DND-41 (cell line): ENCODE measurements at regions not wholly inside any gene's neighbourhood (a gene's known extent, or its start where the extent isn't known, plus 50 kb on each side); places are given as distances from the start of the nearest gene placed in this dataset.

Source experiments
- ATAC-seq: fragments of 200-7000 bp; cut with Tn5 transposase; 3 replicates; pipeline ENCODE4 v1.9.1; 2021; ENCODE audit warnings: low read depth; ENCODE audit not compliant: insufficient read depth
- DNase-seq: peaks from one replicate; pipeline ENCODE4 v3.0.0-alpha.2; 2020
- H2AFZ ChIP-seq: 2 replicates; pipeline ENCODE4 v1.6.0; 2012; ENCODE audit warnings: low read depth, low read length
- H3K27ac ChIP-seq: 2 replicates; pipeline ENCODE4 v1.5.1; 2012; ENCODE audit warnings: low read length, inconsistent platforms
- H3K27me3 ChIP-seq: fragments of 200-600 bp; sonication (generic); 2 replicates; pipeline ENCODE4 v1.6.0; 2012; ENCODE audit warnings: low read length, mild to moderate bottlenecking, inconsistent platforms; ENCODE audit not compliant: insufficient read depth, poor library complexity
- H3K36me3 ChIP-seq: 2 replicates; pipeline ENCODE4 v1.5.1; 2012; ENCODE audit warnings: low read length, inconsistent platforms; ENCODE audit not compliant: insufficient read depth
- H3K4me1 ChIP-seq: 2 replicates; pipeline ENCODE4 v1.5.1; 2012; ENCODE audit warnings: mild to moderate bottlenecking, low read length; ENCODE audit not compliant: insufficient read depth
- H3K4me2 ChIP-seq: 2 replicates; pipeline ENCODE4 v1.6.0; 2012; ENCODE audit warnings: mild to moderate bottlenecking, moderate library complexity, low read length, inconsistent platforms; ENCODE audit not compliant: insufficient read depth
- H3K4me3 ChIP-seq, 2 experiments: fragments of 200-600 bp in 1 of 2; shearing (Covaris generic) in 1 of 2; 2 replicates each; pipeline ENCODE4 v1.5.1; 2012 to 2016; ENCODE audit warnings: inconsistent platforms in 2 of 2, low read length in 2 of 2, mild to moderate bottlenecking in 2 of 2, low read depth in 1 of 2, moderate library complexity in 1 of 2
- H3K79me2 ChIP-seq: 2 replicates; pipeline ENCODE4 v1.6.0; 2012; ENCODE audit warnings: low read length, inconsistent platforms; ENCODE audit not compliant: insufficient read depth
- H3K9ac ChIP-seq: 2 replicates; pipeline ENCODE4 v1.6.0; 2012; ENCODE audit warnings: low read depth, mild to moderate bottlenecking, inconsistent platforms, low read length, moderate library complexity
- H3K9me3 ChIP-seq: 2 replicates; pipeline ENCODE4 v1.5.1; 2012; ENCODE audit warnings: low read length, moderate library complexity, mild to moderate bottlenecking, inconsistent platforms; ENCODE audit not compliant: insufficient read depth, severe bottlenecking
- H4K20me1 ChIP-seq: 2 replicates; pipeline ENCODE4 v1.6.0; 2012; ENCODE audit warnings: low read length; ENCODE audit not compliant: insufficient read depth
- EZH2 ChIP-seq: IDR thresholded peaks from 3 replicates; pipeline ENCODE4 v1.6.1; 2012; ENCODE audit warnings: borderline replicate concordance, low read depth, mild to moderate bottlenecking, moderate library complexity, low read length, inconsistent platforms; ENCODE audit not compliant: severe bottlenecking
- TF ChIP-seq, protein P1 (sequence below): IDR thresholded peaks from 2 replicates; pipeline ENCODE4 v1.5.1; 2012; ENCODE audit warnings: borderline replicate concordance, low read length, moderate library complexity, mild to moderate bottlenecking; ENCODE audit not compliant: poor library complexity, severe bottlenecking; ENCODE audit errors: extremely low read depth

DNA sequence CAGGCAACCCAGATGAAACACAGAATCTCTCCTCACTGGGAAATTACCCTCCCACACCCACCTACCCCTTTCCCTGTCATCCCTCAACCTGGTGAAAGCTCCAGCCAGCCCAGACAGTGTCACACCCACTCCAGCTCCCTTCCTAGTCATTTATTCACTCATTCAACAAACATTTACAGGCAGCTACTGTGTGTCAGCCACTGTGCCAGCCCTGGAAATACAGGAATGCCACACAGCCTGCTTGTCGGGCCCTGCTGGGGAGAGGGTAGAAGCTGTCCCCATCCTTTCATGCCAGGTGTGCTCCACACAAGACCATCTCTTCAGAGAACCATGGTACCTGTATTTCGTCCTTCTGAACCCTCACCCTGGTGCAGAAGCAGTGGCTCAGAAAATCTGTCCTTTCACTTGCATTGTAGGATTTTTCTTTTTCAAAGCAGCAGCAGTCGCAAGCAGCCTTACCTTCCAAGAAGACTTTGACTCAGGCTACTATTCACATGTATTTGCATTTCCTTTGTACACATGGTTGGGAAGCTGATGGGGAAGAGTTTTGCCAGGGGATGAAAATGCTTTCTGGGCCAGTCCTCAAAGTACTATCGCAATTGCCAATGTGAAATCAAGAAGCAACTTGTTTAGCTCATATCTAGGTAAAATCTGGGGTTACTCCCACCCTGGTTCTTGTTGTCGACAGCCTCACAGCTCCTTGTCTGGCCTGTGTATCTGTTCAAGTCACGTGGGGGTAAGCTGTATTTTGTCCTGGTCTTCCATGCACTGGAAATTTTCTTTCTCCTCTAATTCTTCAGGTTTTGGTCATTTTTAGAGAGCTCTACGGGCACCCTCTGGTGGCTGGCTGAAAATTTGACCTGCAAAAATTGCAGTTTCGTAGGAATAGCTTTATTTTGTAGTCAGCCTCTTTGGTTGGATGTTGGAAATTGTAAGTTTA lies 147.4 kb upstream of the EGLN3 start:
- Histone ChIP-seq H3K36me3 (no peaks in the 10 kb centered on the region), H3K27ac (no peak overlapping the region), H4K20me1 (no peaks in the 10 kb centered on the region), H3K9ac (no peak overlapping the region), H3K4me2 (no peak overlapping the region), H2AFZ (no peak overlapping the region), H3K27me3 (no peaks in the 10 kb centered on the region), H3K4me3 (no peak overlapping the region), H3K9me3 (no peaks in the 10 kb centered on the region), H3K79me2 (no peaks in the 10 kb centered on the region), H3K4me1 (peaks cover 22% of the 10 kb centered on the region)
- DNase-seq (peak; percentile 25), ATAC-seq (no peak)
- TF ChIP-seq, protein P1, sequence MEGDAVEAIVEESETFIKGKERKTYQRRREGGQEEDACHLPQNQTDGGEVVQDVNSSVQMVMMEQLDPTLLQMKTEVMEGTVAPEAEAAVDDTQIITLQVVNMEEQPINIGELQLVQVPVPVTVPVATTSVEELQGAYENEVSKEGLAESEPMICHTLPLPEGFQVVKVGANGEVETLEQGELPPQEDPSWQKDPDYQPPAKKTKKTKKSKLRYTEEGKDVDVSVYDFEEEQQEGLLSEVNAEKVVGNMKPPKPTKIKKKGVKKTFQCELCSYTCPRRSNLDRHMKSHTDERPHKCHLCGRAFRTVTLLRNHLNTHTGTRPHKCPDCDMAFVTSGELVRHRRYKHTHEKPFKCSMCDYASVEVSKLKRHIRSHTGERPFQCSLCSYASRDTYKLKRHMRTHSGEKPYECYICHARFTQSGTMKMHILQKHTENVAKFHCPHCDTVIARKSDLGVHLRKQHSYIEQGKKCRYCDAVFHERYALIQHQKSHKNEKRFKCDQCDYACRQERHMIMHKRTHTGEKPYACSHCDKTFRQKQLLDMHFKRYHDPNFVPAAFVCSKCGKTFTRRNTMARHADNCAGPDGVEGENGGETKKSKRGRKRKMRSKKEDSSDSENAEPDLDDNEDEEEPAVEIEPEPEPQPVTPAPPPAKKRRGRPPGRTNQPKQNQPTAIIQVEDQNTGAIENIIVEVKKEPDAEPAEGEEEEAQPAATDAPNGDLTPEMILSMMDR: peak; percentile 54
- no peak for TF ChIP-seq EZH2

DNA sequence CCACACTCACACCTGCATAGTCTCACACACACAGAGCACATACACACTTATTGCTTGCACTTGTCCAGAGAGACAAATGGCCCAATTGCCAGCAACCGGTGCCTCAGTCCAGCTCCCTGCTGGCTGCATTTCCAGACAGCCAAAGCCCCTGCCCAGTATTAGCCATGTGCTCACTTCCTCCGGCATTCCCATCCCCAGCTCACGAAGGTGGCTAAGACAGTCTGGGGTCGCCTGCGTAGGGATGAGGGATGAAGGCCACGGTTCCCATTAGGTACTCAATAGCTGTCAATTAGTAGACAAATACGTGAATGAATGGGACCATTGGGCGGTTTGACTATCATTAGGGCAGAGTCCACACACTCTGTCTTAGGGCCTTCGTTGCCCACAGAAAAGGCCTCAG lies 146.8 kb upstream of the EGLN3 start:
- Histone ChIP-seq H3K4me2 (no peak overlapping the region), H3K9me3 (no peaks in the 10 kb centered on the region), H3K79me2 (no peaks in the 10 kb centered on the region), H4K20me1 (no peaks in the 10 kb centered on the region), H3K4me3 (no peak overlapping the region), H3K27me3 (no peaks in the 10 kb centered on the region), H3K4me1 (peaks cover 25% of the 10 kb centered on the region), H2AFZ (no peak overlapping the region), H3K27ac (no peak overlapping the region), H3K36me3 (no peaks in the 10 kb centered on the region), H3K9ac (no peak overlapping the region)
- no peak for TF ChIP-seq EZH2
- TF ChIP-seq, protein P1: no peak
- ATAC-seq (no peak), DNase-seq (no peak)

- TF ChIP-seq EZH2: no peak
- TF ChIP-seq, protein P1: no peak
- Histone ChIP-seq H3K79me2 (no peaks in the 10 kb centered on the region), H3K4me2 (peak overlapping the region; percentile 48; the same call in 1 of the 2 replicates), H2AFZ (no peak overlapping the region), H3K27me3 (no peaks in the 10 kb centered on the region), H4K20me1 (no peaks in the 10 kb centered on the region), H3K36me3 (no peaks in the 10 kb centered on the region), H3K4me3 (no peak overlapping the region), H3K4me1 (peaks cover 28% of the 10 kb centered on the region), H3K9me3 (no peaks in the 10 kb centered on the region), H3K9ac (no peak overlapping the region), H3K27ac (no peak overlapping the region)
- peak; percentile 45 for ATAC-seq
- no peak for DNase-seq
Observed at GRCh38 chr14:34094384-34094783, 143.5 kb upstream of the EGLN3 start.
